Loucy (cell line): ENCODE measurements at regions not wholly inside any gene's neighbourhood (a gene's known extent, or its start where the extent isn't known, plus 50 kb on each side); places are given as distances from the start of the nearest gene placed in this dataset.

Experiments used
- EZH2phosphoT487 ChIP-seq: fragments of 200-600 bp; IDR thresholded peaks from 2 replicates; pipeline ENCODE4 v1.6.1; 2018; ENCODE audit warnings: antibody characterized with exemption, mild to moderate bottlenecking, moderate library complexity, borderline replicate concordance
- TF ChIP-seq, protein P1 (sequence below): fragments of 200-600 bp; sonication (generic); conservative IDR thresholded peaks from 2 replicates; pipeline ENCODE4 v1.5.1; 2014; ENCODE audit warnings: mild to moderate bottlenecking, antibody characterized with exemption, low read length

- TF ChIP-seq, protein P1, sequence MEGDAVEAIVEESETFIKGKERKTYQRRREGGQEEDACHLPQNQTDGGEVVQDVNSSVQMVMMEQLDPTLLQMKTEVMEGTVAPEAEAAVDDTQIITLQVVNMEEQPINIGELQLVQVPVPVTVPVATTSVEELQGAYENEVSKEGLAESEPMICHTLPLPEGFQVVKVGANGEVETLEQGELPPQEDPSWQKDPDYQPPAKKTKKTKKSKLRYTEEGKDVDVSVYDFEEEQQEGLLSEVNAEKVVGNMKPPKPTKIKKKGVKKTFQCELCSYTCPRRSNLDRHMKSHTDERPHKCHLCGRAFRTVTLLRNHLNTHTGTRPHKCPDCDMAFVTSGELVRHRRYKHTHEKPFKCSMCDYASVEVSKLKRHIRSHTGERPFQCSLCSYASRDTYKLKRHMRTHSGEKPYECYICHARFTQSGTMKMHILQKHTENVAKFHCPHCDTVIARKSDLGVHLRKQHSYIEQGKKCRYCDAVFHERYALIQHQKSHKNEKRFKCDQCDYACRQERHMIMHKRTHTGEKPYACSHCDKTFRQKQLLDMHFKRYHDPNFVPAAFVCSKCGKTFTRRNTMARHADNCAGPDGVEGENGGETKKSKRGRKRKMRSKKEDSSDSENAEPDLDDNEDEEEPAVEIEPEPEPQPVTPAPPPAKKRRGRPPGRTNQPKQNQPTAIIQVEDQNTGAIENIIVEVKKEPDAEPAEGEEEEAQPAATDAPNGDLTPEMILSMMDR = no peak
- no peak for TF ChIP-seq EZH2phosphoT487
Measured at GRCh38 chr14:84929086-84929485, 600.9 kb upstream of the FLRT2 start.
